ENCODE measurements at regions not wholly inside any gene's neighbourhood (a gene's known extent, or its start where the extent isn't known, plus 50 kb on each side); places are given as distances from the start of the nearest gene placed in this dataset.

DNA sequence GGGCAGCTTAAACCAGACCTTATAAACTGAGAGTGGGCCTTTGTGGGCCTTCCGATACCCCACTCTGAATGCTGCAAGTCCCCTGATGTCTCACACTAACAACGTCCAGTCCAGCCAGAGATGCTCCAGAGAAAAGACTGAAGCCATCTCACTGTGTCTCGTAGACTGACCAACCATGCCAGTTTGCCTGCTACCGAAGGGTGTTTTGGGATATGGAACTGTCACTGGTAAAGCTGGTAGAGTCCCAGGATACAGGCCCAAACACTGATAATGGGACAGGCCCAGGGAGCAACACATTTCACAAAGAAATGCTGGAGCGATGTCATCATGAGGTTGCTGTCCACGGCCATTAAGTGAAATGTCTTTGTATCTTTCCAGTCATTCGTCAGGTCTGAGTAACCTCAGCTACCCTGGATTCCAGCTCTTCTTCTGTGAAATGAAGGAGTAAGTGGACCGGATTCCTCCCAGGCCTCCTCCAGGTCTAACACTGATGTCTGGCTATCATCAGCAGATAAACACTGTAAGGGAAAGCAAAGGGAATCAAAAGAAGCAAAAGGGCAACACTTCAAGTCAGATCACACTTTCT is 81.6 kb downstream of the SLC5A7 start:
- no peak for DNase-seq

DNA sequence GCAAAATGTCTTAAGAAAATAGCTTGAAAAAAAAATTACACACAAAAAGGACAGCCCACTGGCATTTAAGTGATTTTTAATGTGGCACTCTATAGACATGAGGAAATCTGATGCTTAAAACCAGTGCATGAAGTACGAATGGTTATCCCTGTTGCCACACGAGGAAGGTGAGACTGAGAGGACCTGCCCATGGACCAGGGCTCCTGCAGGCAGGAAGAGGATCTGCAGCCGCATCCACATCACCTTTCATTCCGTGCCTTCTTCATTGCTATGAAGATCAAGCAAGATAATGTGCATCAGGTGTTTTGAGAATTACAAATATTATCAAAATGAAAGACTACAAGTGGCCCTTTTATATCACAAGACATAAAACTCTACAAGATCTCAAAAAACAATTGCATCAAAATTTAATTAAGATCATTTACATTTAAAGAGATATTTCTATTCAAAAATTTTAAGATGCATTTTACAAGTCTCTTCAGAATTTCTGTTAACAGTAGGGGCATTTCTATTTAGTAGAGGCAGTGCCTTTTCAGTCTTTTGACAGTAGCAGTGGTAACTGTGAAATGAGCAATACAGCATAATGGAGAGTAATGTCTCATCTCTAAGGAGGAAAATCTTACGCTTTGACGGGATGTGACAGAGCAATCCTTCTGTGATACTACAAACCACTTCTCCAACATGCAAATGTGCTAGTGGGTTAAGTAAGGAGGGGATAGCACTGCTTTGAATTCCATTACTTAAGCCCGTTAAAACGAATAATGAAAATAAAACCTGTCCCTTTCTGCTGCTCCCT is 83.4 kb downstream of the SLC5A7 start:
- DNase-seq, result no peak

DNA sequence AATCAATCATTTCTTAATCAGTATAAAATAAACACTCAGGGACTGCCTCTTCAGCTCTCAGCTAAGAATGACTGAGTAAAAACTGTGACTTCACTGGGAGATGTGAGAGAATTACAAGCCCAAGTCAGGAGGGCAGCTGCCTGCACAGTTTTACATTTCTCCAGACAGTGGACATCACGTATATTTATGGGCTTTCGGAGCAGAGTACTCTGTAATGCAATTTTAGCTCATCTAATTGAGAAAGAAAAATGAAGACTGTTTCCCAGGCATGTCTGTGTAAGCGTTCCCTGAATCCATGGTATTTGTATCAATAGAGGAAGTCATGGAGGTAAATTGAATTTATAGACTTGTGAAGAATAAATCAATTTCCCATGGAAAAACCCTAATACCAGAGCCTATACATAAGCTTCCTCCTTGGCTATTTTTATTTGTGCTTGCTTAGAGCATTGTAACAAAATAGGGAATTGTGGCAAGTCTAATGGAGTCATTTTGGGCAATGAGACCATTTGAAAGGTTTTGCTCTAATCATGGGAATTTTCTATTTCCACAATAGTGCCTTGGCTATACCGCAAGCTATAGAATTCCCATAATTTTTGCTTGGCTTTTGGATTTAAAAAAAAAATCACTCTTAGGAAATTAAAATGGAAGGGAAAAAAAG is 87.2 kb downstream of the SLC5A7 start:
- no peak for DNase-seq

DNA sequence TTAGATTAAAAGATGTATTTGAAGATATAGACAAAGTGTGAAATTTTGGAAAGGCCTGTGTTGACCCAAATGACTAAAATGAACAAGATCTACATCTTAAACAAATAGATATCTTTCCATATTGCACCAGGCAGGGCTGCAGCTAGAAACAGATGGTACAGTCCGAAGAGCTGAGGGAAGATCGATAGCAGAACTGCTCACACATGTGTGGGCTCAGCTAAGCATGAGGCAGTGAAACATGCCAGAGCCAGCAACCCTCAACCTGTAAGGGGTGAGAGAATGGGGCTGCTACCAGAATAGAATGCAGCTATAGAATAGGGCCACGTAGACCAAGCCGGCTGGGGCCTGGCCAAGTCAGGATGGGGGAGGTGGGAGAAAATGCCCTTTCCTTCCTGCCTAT is 87.8 kb downstream of the SLC5A7 start:
- no peak for DNase-seq

DNA sequence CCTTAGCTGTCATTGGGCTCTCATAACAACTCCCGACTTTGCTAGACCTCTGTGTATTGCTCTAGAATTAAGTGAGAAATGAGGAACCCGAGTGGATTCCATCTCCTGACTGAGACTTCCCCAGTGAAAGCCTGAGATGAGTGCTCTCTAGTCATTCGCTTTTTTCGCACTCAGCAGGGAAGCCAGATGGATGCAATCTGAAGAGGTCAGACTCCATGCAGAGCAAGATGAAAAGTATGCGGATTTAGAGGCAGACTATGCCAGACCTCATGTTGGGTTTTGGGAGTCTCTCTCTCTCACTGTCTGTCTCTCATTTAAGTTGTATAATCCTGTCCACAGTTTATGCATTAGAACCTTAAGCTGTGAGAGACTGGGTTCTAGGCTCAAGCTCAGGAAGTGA is 88.6 kb downstream of the SLC5A7 start:
- DNase-seq, result no peak

GRCh38 chr2:108076527-108076926 is 90.2 kb downstream of the SLC5A7 start:
- DNase-seq, result no peak

DNA sequence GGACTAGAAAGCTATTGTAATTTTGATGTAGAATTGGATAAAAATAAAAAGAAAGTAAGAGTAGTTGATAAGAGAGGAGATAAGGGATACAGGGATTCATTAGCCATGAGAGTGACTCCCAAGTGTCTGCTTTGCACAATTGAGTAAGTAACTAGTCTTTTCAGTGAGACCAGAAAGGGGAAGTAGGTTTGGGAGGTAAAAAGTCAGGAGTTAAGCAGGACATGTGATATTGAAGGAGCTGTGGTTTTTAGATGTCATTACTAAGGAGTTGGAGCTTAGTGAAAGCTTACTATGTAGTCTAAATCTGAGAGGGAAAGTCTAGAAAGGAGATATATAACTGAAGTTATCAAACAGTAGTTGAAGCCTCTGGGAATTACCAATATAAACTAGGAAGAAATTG is 93.4 kb downstream of the SLC5A7 start:
- no peak for DNase-seq

DNA sequence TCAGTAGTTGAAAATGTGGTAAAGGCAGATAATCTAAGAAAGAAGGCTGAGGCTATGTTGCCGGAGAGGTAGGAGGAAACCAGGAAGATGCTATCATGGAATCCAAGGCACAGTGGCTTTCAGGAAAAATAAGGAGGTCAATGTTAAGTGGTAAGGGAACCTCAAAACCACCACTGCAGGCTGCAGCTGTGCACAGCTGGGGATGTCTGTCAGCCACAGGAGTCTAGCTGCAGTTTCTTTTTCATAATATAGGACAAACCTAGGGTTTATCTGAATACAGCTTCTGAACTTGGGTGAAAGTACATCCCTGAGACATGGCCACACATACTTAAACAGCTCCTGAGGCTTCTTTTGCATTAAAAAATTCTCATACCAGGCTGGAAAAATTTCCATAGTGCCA is 93.9 kb downstream of the SLC5A7 start:
- no peak for DNase-seq

DNA sequence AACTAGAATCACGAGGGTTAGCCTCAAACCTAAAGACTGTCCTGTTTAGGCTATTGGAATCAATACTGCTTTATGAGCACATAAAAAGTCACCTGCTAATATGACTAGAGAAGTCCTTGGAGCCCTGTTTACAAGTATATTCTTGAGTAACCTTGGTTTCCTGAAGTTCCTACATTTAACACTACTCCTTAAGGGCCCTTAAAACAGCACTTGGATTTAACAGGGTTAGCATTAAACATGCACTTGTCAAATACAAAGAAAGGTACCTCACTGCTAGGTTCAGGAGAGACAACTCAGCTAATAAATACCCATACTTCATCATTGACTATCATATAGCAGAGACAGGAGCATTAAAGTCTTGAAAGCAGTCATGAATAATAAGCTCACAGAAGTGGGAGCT is 96.7 kb downstream of the SLC5A7 start:
- DNase-seq, result no peak

GRCh38 chr2:108084311-108084710 is 98.0 kb downstream of the SLC5A7 start:
- no peak for DNase-seq

DNA sequence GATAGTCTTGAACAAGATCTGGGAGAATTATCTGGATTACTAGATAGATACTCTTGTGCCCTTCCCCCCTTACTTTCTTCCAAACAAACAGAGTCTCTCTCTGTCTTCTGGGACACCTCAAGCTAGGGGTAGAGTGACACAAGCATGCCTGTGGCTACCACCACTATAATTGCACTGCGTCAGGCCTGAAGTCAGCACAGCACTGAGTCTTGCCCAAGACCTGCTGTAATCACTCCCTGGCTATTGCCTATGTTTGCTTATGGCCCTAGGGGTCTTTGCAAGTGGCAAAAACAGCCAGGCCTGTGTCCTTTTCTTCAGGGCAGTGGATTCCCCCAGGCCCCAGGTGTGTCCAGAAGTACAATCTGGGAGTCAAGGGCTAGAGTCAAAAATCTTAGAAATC is 106.6 kb downstream of the SLC5A7 start:
- DNase-seq, result no peak

DNA sequence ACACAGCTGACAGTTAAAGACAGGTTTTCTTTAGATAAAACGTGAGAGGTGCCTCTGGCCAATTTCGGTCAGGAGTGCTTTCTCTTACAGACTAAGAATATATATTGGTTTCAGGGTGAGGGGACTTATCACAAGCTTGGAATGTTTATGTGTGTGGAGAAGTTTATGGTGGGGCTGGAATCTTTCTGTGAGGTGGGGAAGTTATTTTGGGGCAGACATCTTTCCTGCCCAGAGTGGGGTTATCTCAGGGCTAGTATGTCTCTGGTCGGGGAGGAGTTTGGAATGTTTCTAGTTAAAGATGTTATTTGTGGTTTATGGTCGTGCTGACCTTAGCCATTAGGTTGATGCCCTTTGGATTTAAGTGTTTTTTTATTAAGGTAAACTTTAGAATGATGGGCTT is 115.2 kb downstream of the SLC5A7 start:
- DNase-seq, result no peak

GRCh38 chr2:108106731-108107130 is 120.4 kb downstream of the SLC5A7 start:
- DNase-seq, result no peak

DNA sequence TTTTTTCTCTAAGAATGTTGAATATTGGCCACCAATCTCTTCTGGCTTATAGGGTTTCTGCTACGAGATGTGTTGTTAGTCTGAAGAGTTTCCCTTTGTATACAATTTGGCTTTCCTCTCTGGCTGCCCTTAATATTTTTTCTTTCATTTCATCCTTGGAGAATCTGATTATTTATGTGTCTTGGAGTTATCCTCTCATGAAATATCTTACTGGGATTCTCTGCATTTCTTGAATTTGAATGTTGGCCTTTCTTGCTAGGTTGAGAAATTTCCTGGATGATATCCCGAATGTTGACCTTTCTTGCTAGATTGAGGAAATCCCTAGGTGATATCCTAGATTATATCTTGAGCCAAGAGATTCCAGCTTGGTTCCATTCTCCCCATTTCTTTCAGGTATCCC is 125.6 kb downstream of the SLC5A7 start:
- DNase-seq, result no peak

- no peak for DNase-seq
Observed at GRCh38 chr2:108115868-108116267, 123.9 kb upstream of the SULT1C3 start.

DNA sequence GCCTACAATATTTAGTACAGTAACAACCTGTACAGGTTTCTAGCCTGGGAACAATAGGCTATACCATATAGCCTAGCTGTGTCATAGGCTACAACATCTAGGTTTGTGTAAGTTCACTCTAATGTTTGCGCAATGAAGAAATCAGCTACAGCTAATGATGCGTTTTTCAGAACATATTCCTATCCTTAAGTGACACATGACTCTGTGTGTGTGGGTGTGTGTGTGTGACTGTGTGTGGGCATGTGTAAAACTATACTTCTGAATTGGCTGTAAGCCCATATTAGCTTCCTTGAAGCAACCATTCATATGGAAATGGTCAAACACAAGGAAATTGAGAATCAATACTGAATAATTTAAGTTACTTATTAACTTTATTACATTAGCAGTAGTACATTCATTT is 120.8 kb upstream of the SULT1C3 start:
- DNase-seq, result no peak

GRCh38 chr2:108119492-108119891 is 120.3 kb upstream of the SULT1C3 start:
- no peak for DNase-seq

DNA sequence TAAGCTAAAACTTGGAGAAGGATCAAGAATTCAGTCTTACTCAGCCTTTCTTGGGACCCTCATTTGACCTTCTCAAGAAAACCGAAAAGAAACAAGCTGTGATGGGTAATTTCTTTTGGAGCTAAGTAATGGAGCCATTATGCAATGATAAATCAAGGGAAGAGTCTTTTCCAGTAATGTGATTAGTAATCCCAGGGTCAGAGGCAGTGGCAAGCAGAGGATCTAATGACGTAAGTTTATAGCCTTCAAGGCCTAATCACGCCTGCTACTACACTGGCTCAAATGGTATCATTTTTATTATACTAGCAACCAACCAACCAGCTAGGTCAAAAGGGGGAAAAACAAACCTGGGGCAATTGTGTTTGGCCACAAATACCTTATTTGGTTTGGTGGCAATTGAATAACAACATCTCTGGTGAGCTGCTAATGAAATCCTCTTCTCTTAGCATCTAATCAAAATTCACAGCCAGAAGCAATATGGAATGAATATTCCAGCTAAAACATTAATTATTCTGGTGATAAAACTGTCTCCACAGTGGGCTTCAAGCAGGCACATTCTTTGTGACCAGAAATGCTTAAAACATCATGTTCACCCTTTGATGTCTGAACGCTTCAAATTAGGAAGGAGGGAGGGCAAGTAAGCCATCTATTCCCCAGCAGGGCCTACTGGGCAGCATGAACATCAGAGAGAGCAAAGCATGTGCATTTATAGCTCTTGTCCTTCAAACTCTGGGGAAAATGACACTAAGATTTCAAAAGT is 114.9 kb upstream of the SULT1C3 start:
- no peak for DNase-seq

GRCh38 chr2:108125581-108125980 is 114.2 kb upstream of the SULT1C3 start:
- DNase-seq, result no peak

GRCh38 chr2:108128249-108128648 is 111.5 kb upstream of the SULT1C3 start:
- DNase-seq, result peak; percentile 2

DNA sequence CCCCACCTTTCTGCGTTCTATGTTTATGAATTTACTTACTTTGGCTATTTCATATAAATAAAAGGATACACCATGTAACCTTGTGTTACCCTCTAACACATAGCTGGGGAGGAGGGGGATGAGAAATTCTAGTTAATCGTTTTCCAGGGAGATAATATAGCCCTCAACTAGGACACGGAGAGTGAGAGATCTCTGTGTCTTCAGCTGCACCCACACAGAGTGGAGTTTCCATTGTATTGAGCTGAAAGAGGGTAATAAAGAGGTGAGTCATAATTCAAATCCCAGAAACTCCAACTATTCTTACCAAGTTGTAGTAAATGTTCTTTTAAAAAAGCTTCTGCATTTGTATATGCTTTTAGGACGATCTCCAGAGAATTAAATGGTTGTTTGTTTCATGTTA is 110.1 kb upstream of the SULT1C3 start:
- DNase-seq, result no peak

DNA sequence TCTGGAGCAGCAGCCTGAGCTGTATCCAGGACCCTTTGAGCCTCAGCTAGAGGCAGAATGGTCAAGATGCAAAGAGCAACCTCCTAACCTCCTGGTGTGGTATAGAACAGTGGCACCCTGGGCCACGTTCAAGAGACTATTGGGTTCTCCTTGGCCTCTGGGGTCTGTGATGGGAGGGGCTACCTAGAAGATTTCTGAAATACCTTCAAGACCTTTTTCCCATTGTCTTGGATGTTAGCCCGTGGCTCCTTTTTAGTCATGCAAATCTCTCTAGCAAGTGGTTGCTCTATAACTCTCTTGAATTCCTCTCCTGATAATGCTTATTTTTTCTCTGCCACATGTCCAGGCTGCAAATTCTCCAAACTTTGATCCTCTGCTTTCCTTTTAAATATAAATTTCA is 106.3 kb upstream of the SULT1C3 start:
- no peak for DNase-seq

DNA sequence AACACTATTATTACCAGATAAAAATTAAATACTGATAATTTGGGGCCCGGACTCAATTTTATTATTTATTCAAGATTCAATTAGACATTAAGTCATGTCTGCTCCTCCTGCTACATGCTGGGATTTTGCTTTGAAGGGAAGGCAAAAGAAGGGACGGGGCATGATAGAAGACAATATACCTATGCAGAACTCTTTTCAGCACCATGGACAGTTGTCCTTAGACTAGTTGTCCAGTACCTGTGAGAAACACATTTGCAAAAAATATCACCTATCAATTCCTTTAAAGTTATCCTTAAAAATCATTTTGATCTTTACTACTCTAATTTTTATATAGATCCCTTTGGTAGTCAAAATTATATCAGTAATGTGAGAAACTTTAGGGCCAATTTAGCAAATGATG is 100.2 kb upstream of the SULT1C3 start:
- no peak for DNase-seq

All from NCI-H146 (cell line).